ENCODE measurements at regions not wholly inside any gene's neighbourhood (a gene's known extent, or its start where the extent isn't known, plus 50 kb on each side); places are given as distances from the start of the nearest gene placed in this dataset.

GRCh38 chr10:130686689-130687300 lies 550.6 kb downstream of the GLRX3 start:
- H3K36me3 Mint-ChIP-seq (ENCODE audit: low read depth), result no peaks in the 10 kb centered on the region
- peaks cover 9% of the 10 kb centered on the region for H3K9me3 Mint-ChIP-seq
- ATAC-seq (no peak), DNase-seq (no peak)
- no peak overlapping the region for H3K27ac Mint-ChIP-seq
- no peak overlapping the region for H3K4me3 Mint-ChIP-seq
- POLR2A ChIA-PET, result no interaction called here
- no peaks in the 10 kb centered on the region for H3K27me3 Mint-ChIP-seq
- intact Hi-C loops (cut with micrococcal nuclease), result no loop called here
- no peak for TF ChIP-seq CTCF (IDR thresholded peaks at IDR 0.05)
- CTCF ChIA-PET, result no interaction called here
- H3K4me1 Mint-ChIP-seq (ENCODE audit: low read depth), result no peaks in the 10 kb centered on the region

DNA sequence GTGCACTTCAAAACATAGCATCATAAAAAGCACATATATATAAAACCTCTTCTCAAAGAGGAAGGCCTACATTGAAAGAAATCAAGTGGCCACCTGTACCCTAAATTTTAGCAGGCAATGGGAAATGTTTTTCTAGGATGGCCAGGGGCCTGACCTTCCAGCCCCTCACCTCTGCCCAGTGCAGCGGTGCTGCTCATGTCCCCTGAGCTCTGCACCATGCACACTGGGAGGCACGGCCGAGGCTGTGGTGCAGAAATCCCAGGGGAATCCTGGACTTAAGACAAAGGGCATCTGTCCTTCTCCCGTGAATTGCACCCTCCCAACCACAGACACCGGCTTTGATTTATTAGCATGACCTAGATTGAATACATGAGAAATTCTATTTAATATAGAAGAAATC lies 551.4 kb downstream of the GLRX3 start:
- intact Hi-C loops (cut with micrococcal nuclease), result no loop called here
- Mint-ChIP-seq H3K9me3 (peaks cover 9% of the 10 kb centered on the region), H3K36me3 (ENCODE audit: low read depth) (no peaks in the 10 kb centered on the region), H3K27ac (no peak overlapping the region), H3K4me3 (no peak overlapping the region), H3K4me1 (ENCODE audit: low read depth) (no peaks in the 10 kb centered on the region), H3K27me3 (no peaks in the 10 kb centered on the region)
- no peak for ATAC-seq
- ChIA-PET POLR2A (no interaction called here), CTCF (no interaction called here)
- no peak for DNase-seq
- TF ChIP-seq CTCF (IDR thresholded peaks at IDR 0.05), result no peak

DNA sequence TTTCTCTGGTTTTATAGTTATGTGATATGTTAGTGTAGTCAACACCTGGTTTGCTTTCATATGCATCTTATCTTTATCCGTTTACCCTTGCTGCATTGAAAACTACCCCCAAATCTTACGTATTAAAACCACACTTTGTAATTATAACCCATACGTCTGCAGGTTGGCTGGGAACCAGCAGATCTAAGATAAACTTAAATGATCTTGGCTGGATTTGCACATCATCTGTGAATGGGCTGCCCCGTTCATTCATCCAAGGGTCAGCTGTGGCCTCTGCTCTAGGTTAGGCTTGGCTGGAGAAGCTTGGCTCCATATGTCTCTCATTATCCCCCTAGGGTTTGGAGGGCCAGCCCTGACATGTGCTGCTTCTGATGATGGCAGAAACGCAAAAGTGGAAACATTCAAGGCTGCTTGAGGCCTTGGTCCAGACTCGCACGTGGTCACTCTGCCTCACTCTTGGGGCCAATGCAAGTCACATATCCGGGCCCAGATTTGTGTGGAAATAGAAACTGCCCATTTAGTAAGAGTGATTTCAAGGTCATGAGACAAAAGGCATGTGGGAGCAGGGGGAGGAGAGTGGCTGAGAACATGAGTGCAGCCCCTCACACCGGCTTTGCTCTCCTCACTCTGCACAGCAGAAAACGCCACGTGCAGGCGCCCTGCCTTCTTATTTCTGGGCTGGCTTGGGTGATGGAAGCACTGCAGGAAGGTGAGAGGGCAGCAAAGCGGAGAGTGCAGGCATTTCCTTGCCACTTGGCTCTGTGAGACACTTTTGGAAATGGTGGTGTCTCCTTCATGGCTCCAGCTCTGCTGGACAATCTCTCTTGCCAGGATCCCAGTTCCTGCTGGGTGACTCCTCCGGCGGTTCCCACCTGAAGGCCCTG lies 553.8 kb downstream of the GLRX3 start:
- no peak overlapping the region for H3K4me3 Mint-ChIP-seq
- intact Hi-C loops (cut with micrococcal nuclease), result no loop called here

DNA sequence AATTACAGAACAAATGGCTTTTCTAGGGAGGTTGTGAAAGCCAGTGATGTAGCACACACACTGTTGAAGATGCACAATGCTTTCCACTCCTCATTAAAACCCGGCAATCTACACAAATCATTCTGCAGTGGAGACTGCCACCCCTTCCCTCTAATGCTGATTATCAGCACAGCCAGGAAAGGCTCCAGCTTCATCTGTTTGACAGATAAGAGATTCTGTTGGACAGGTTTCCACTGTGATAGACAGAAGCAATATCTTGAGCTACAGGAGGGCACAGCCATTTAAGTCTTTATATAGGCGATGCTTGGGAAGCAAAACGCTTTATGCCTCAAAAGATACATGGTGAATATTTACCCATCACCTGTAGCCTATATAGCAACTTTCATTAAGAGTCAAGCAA lies 555.6 kb downstream of the GLRX3 start:
- Mint-ChIP-seq H3K36me3 (ENCODE audit: low read depth) (no peaks in the 10 kb centered on the region), H3K27ac (no peak overlapping the region), H3K27me3 (no peaks in the 10 kb centered on the region), H3K4me1 (ENCODE audit: low read depth) (no peaks in the 10 kb centered on the region), H3K4me3 (no peak overlapping the region), H3K9me3 (no peaks in the 10 kb centered on the region)
- DNase-seq, result no peak
- intact Hi-C loops (cut with micrococcal nuclease), result no loop called here
- ChIA-PET CTCF (no interaction called here), POLR2A (no interaction called here)
- no peak for TF ChIP-seq CTCF (IDR thresholded peaks at IDR 0.05)
- ATAC-seq, result no peak

More for the DNA sequence above, 553.8 kb downstream of the GLRX3 start:
- Mint-ChIP-seq H3K27ac (no peak overlapping the region), H3K4me1 (ENCODE audit: low read depth) (no peaks in the 10 kb centered on the region), H3K9me3 (peaks cover 6% of the 10 kb centered on the region), H3K27me3 (no peaks in the 10 kb centered on the region), H3K36me3 (ENCODE audit: low read depth) (no peaks in the 10 kb centered on the region)
- ChIA-PET POLR2A (no interaction called here), CTCF (no interaction called here)
- DNase-seq (no peak), ATAC-seq (no peak)
- no peak for TF ChIP-seq CTCF (IDR thresholded peaks at IDR 0.05)

DNA sequence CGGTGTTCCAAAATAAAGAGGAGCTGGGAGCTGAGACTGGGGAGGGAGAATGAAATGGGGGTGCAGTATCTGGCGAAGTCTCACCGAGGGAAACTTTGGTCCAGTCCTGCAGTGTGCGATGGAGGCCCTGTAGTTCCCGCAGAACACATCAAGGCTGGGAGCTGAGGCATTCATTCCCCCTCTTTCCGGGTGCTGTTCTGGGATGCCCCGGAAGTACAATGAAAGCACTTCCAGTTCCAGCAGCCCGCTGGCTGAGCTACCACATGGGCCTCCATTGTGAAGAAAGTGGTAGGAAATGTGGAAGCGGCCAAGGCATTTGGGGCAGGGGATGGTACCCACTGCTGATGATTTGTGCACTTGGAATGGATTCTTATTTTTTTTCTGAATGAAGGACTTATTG lies 560.7 kb downstream of the GLRX3 start:
- Mint-ChIP-seq H3K27me3 (no peaks in the 10 kb centered on the region), H3K4me1 (ENCODE audit: low read depth) (no peaks in the 10 kb centered on the region), H3K27ac (no peak overlapping the region), H3K36me3 (ENCODE audit: low read depth) (no peaks in the 10 kb centered on the region), H3K4me3 (no peak overlapping the region), H3K9me3 (no peaks in the 10 kb centered on the region)
- CTCF ChIA-PET, result no interaction called here
- no peak for ATAC-seq
- DNase-seq, result no peak
- intact Hi-C loops (cut with micrococcal nuclease), result no loop called here
- POLR2A ChIA-PET, result no interaction called here
- TF ChIP-seq CTCF (IDR thresholded peaks at IDR 0.05), result no peak

Data from activated CD8-positive, alpha-beta T cell treated with anti-CD3 and anti-CD28 coated beads for 36 hours (primary cell).